CD4-positive, alpha-beta T cell treated with Interleukin-4 for 4 hours (primary cell): ENCODE measurements at regions not wholly inside any gene's neighbourhood (a gene's known extent, or its start where the extent isn't known, plus 50 kb on each side); places are given as distances from the start of the nearest gene placed in this dataset.

Experiments
- DNase-seq: peaks from one replicate; pipeline ENCODE4 v3.0.0-alpha.2; 2020

DNA sequence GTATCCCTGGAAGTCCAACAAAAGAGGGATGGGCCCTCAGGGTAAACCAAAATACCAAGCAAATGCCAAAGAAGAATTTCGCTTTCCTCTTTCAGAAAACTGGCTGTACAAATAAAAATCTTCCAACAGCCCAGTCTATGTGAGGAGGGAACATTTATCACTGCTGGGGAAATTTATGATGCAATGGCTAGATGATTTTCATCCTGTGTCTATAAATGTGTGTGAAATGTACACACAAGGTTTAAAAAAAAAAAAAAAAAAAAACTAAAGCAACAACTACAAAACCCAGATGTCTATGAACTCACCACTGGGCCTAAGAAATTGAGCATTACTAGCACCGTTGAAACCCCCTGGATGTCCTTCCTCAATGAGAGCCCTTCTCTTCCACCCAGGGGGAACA is 68.7 kb upstream of the SLC4A11 start:
- DNase-seq, result no peak

DNA sequence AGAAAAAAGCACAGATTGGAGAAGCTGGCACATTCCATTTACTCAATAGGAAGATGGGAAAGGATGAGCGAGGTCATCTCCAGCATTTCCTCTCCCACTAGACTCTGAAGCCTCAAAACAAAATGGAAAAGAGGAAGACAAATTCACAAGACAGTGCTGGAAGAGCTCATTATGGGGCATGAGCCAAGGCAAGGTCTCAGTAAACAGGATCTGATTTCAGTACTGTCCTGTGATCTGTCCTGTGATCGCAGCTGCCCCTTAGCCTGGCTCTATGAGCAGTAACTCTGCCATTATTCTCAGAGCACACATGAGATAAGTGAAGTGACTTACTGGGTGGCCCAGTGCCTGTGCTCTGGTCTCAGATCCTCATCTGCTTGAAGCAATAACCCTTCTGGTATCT is 68.1 kb upstream of the SLC4A11 start:
- DNase-seq, result no peak

DNA sequence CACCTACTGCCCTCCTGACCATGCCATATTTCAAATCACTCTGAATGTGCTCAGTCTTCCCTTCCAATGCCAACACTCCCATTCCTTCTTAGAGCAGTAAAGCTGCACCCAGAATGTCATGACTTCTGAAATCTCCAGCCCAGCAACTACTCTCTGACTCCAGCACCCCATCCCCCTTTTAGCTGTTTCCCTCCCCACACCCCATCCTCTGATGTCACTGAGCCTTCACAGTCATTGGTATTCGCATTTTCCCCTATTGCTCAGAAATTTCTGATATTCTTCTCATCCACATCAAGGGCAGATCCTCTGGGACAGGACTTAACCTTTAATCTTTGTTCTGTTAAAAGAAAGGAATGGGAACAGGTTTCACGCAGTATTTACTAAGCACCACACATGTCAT is 67.1 kb upstream of the SLC4A11 start:
- no peak for DNase-seq

DNA sequence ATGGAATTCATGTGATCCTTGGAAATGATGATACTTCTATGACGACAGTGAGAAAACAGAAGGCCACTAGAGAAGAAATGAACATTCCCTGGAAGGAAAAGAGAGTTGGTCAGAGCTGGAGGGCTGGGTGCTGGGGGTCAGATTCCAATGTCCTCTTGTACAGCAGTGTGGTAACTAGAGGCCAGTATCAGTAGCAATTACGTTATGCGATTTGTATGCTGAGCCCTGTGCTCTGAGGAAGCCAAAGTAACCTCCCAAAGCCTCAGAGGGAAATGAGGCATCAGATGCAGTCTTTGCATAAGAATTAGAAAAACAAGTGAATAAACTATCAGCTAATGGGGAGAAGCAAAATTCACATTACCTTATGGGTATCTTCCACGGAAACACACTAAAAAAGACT is 65.5 kb upstream of the SLC4A11 start:
- no peak for DNase-seq

DNA sequence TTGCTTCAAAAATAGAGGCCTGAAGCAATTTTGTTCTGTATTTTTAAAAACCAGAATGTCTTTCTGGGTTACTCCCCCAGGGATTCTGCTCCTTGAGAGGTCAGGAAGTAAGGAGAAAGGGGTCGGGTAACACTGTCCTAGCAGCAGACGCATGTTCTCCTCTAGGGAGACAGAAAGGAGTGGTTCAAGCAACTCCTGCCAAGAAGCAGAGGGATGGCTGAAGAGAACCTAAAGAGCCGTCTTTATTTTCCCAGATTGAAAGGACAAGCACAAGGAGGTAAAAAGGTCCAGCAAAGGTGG is 58.0 kb upstream of the SLC4A11 start:
- no peak for DNase-seq

DNA sequence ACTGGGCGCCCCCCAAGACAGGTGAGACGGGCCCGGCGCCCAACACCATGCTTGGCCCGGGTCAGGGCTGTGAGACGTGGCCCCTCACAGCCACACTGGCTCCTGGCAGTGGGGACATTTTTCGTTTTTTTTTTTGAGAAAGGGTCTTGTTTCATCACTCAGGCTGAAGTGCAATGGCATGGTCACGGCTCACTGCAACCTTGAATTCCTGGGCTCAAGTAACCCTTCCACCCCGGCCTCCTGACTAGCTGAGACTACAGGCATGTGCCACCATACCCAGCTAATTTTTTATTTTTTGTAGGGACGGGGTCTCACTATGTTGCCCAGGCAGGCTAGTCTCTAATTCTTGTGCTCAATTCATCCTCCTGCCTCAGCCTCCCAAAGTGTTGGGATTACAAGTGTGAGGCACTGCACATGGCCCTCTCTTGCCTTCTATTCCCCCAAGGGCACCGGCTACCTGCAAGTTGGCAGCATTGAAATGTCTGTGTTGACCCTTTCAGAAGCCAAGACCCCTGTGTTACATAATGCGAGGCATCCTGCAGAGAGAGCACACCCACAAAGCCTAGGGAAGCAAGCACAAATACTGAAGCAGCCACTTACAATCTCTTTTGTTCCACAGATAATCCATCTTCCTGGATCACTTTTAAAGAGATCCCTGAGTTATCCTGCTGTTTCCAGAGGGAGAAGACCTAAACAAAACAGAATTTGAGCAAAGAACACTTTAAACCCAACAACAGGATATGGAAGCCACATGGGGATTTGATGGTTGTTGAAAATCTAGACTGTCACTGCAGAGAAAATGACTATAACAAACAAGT is 57.5 kb upstream of the SLC4A11 start:
- DNase-seq, result no peak
